ENCODE measurements at regions not wholly inside any gene's neighbourhood (a gene's known extent, or its start where the extent isn't known, plus 50 kb on each side); places are given as distances from the start of the nearest gene placed in this dataset.

GRCh38 chr10:4707221-4707620 is 118.8 kb upstream of the AKR1E2 start:
- TF ChIP-seq CTCF (IDR thresholded peaks at IDR 0.05; ENCODE audit: insufficient read depth, low read length) (no peak), POLR2AphosphoS5 (IDR thresholded peaks at IDR 0.05; ENCODE audit: low read depth) (no peak), GABPA (IDR thresholded peaks at IDR 0.05; ENCODE audit: low read depth) (no peak), REST (IDR thresholded peaks at IDR 0.05; ENCODE audit: insufficient replicate concordance, low read depth) (no peak), SPI1 (IDR thresholded peaks at IDR 0.05; ENCODE audit: borderline replicate concordance, low read depth) (no peak)
